ENCODE measurements at regions not wholly inside any gene's neighbourhood (a gene's known extent, or its start where the extent isn't known, plus 50 kb on each side); places are given as distances from the start of the nearest gene placed in this dataset.

DNA sequence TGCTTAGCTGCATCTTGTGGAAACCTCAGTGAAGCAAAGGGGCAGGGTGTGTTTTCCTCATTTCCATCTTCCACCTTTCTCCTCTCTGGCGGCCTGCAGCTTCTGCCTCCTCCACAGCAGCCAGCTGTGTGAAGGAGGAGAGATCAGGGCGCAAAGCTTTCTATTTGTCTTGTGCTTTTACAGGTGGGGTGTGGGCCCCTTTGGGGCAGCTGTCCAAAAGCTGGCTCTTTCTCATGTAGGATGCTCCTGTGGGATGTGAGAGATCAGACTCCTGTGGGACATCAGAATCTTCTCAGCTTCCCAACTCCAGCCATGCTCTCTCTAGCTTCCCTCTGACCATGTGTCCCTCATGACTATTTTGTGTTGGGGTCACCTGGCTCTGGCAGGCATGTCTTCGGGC, 227.1 kb downstream of the MID1 start:
- DNase-seq (ENCODE audit: low spot score): no peak

DNA sequence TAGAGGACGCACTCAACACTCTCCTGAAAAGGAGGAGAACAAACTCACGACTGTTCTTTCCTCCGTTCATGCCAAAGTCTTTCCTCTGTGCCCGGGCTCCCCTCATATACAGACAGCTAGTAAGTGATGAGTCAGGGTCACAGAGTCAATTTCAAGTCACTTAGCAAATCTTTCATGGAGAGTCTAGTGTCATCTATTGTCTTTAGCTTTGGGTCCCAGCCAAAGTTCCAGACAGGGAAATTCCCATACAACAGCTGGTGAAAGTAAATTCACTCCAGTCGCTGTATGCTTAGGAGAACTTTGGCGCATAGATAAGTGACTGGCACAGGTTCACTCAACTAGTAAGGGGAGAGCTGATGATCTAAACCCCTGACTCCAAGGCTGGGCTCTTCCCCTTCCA, 226.5 kb downstream of the MID1 start:
- no peak for DNase-seq (ENCODE audit: low spot score)

DNA sequence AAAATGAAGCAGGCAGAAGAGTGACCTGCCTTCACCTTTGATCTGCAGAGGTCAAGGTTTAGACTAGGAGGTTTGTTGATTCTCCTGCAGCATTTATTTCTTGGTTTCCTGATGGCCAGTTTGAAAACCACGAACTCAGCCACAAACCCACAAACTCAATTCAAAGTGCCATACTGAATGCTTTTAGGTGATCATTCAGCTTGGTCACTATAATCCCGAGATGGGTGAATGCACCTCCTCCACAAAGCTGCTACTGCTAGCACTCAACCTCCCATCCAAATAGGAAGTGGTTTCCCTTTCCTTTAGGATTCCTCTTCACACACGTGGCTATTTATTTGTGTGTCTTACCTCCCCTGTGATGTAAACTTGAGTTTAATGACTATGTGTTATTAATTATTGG, 225.2 kb downstream of the MID1 start:
- no peak for DNase-seq (ENCODE audit: low spot score)
